Left renal cortex interstitium (tissue), 4 donors: ENCODE measurements at regions not wholly inside any gene's neighbourhood (a gene's known extent, or its start where the extent isn't known, plus 50 kb on each side); places are given as distances from the start of the nearest gene placed in this dataset.
"Not testable (repeated sequence)": the region's sequence is repeated elsewhere in the genome, so short reads cannot be mapped to it uniquely, and the experiment has no call there.

Experiments
- DNase-seq, 4 donors: peaks; one replicate each; pipeline ENCODE4 v3.0.0-alpha.2; 2013; ENCODE audit warnings: low read depth in 4 of 4, low spot score in 2 of 4, missing footprints in 1 of 4

- DNase-seq = no peak
Measured at GRCh38 chr9:80701061-80701460, 988.3 kb downstream of the TLE1 start.

- peak in 1 of 4 donors; percentile 4 for DNase-seq
Measured at GRCh38 chr9:80699511-80699998, 989.8 kb downstream of the TLE1 start.

DNA sequence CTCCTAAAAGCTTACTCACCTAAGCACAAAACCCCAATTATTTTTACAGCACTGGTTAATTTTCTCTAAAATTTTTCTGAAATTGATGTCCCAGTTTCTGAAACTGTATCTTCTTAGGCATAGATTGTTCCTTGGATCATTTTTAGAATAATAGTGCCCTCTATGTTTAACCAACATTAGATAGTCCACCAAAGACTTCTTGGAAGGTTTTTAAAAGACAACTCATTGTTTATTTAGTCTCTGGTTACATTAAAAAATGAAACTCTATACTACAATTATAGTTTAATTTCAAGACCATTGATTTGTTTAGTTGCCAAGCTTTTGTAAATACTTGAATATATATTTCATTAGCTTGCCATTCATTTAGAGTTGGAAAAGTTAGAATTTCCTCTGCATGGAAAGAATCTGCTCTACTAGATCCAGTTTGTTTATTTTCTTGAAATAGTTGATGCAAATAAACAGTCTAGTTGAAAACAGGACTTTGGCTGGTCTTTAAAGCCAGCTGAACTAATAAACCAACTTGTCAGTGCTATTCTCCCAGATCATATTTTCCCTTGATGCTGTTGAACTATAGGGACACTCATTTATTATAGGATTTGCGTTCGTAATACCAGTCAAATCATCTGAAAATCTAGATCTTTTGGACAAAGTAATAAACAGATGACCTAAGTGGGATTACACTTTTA lies 990.5 kb downstream of the TLE1 start:
- no peak for DNase-seq

GRCh38 chr9:80692751-80693150 lies 996.6 kb downstream of the TLE1 start:
- no peak for DNase-seq

GRCh38 chr9:80691229-80691628 lies 998.1 kb downstream of the TLE1 start:
- no peak for DNase-seq

- DNase-seq = peak in 1 of 4 donors; percentile 5
Measured at GRCh38 chr9:80690349-80690939, 998.9 kb downstream of the TLE1 start.

DNA sequence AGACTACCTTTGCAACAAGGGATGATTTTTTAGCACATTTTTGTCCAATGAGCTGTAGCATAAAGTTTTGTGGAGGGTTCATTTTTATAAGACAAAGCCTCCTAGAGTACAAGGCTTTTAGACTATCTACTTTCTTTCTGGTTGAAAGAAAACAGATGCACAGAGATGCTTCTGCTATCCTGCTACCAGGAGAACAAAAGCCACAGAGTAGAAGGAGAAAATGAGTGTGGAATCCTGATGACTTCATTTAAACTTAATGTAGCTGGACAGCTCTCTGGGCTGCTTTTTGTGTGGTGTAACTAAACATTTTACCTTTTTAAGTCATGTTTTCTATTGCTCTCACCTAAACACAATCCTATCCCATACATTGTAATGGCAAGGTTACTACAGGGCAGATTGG lies 1009.4 kb downstream of the TLE1 start:
- no peak for DNase-seq

DNA sequence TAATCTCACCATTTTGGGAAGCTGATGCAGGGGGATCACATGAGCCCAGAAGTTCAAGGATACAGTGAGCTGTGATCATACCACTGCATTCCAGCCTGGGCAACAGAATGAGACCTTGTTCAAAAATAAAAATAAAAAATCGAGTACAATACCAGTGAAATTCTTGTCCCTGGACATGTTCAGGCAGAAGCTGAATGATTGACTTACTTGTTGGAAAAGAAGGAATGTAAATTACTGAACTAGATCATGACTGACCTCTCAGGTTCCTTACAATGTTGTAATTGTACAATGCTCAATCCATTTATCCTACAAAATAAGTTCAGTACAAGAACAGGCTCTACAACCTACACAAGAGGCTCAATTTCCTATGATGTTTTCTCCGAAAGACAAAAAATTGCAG lies 1010.4 kb downstream of the TLE1 start:
- no peak for DNase-seq

GRCh38 chr9:80673496-80673895 lies 1015.9 kb downstream of the TLE1 start:
- DNase-seq = no peak

GRCh38 chr9:80665479-80665878 lies 1023.9 kb downstream of the TLE1 start:
- DNase-seq = no peak

DNA sequence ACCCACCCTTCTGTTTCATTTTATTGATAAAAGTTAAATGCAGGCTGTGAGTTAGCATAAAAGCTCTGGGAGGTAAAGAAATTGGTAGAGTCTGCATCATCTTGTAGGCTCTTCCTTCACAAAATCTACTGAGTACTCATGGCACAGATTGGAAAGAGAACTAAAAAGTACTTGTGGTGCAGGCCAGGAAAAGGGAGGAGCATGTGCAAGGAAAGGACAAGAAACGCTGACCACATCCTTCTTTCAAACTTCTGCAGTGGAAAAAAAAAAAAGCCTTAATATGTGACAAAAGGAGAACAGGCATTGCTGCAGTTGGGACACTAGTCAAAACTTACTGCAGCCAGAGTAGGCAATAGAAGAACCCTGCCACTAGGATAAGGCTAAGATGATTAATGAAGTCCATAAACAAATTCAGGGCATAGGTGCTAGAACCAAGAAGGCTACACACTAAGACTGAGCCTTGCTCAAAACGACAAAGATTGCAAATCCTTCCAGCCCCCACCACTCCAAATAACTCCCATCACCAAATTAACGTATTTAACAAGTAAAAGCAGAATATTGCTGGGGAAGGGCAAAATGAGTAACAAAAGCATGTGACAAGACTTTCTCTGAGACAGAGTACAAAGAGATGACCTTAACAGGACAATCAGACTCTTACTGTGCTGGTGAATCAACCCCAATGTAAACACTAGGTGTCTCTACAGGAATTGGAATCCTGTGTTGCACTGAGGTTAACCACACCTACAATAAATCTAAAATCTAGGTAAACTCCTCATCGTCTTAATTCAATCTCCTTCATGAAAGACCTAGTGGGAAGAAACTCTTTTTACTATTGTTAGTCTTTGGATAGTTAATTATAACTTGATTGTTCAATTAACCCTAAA lies 1024.8 kb downstream of the TLE1 start:
- DNase-seq = no peak

DNA sequence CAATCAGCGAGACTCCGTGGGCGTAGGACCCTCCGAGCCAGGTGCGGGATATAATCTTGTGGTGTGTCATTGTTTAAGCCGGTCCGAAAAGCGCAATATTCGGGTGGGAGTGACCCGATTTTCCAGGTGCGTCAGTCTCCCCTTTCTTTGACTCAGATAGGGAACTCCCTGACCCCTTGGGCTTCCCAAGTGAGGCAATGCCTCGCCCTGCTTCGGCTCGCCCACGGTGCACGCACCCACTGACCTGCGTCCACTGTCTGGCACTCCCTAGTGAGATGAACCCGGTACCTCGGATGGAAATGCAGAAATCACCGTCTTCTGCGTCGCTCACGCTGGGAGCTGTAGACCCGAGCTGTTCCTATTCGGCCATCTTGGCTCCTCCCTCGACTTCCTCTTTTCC lies 1029.6 kb downstream of the TLE1 start:
- not testable (repeated sequence) for DNase-seq

DNA sequence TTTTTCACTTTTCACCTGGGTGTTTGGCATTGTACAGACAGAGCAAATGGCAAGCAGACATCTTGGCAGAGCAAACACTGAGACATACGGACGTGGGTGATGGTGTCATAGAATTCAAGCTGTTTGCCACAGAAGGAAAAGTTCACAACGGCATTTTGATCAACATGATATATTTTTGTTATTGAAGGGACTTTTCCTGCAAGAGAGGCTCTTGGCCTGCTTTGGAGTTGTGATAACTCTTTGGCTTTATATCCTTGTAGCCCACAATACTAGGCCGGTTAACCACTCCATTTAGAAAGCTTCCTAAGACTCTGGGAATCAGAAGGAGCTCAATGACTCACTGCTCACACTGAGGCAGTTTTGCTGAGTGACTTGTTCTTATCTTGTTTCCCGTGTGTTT lies 1038.3 kb downstream of the TLE1 start:
- DNase-seq = no peak

DNA sequence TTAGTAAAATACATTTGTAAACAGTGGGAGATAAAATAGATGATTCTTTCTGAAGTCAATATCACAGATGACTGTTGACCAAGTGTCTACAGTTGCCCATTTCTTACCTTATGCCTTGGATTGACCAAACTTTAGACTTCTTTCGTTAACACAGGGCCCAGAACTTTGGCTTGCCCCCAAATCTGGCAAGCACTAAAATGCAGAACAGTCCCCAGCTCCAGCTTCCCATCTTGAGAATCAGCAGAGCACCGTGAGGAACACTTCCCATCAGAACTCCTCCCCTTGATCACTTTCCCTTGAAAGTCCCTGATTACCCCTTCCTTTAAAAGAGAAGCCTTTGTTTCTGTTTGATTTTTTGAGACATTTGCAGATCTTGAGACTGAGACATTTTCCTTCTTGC lies 1039.9 kb downstream of the TLE1 start:
- no peak for DNase-seq

DNA sequence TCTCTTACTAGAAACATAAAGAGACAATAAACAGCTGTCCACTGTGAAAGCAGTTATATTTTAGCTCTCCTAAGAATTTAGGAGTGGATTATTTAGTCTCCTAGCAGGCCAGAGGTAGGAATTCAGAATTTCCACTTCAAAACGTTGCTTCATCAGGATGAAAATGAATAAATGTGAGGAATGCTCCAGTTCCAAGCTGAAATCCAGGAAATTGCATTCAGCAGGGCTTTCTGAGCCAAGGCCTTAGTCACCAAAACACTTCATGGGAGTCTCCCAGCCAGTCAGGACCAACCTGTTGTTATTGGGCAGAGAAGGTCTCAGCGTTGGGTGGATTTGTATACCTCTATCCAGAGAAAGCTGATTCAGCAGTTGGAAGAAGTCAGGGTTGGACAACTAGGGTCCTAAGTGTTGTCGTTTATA lies 1040.3 kb downstream of the TLE1 start:
- peak in 1 of 4 donors; percentile 5 for DNase-seq

DNA sequence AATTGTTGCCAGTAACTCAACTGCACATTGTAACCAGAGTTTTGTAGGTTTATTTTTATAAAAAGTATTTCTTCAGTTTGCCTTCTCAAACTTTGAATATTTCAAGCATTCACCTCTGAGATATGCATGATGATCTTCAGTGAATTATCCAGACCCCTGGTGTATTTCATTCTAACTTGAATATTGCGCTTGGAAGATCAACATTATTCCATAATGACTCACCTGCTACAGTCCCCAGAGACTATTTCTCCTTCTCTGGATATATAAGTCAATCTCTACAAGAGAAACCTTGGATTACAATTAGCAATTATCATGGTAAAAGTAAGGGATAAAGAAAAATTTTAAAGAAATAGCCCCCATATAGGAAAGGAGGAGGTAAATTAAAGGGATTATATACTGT lies 1041.0 kb downstream of the TLE1 start:
- DNase-seq = no peak

- DNase-seq = no peak
Measured at GRCh38 chr9:80646211-80646610, 1043.1 kb downstream of the TLE1 start.

DNA sequence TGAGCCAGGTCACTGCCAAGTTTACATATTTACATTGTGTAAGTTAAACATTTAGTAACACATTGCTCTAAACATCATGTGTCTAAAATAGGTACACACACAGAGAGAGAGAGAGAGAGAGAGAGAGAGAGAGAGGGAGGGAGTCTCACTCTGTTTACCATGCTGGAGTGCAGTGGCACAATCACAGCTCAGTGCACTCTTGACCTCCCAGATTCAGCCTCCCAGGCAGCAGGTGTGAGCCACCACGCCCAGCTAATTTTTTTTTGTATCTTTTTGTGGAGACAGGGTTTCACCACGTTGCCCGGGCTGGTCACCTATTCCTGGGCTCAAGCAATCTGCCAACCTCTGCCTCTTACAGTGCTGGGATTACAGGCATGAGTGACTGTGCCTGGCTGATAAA lies 1045.3 kb downstream of the TLE1 start:
- no peak for DNase-seq

- no peak for DNase-seq
Measured at GRCh38 chr9:80635065-80635464, 1054.3 kb downstream of the TLE1 start.

GRCh38 chr9:80632041-80632440 lies 1057.3 kb downstream of the TLE1 start:
- DNase-seq = no peak

- no peak for DNase-seq
Measured at GRCh38 chr9:80622508-80622907, 1050.7 kb downstream of the TLE4 start.
